ENCODE measurements at regions not wholly inside any gene's neighbourhood (a gene's known extent, or its start where the extent isn't known, plus 50 kb on each side); places are given as distances from the start of the nearest gene placed in this dataset.
A peak's percentile ranks its signal among the peaks of the same experiment; 100 is the strongest.
"Not testable (repeated sequence)": the region's sequence is repeated elsewhere in the genome, so short reads cannot be mapped to it uniquely, and the experiment has no call there.

- H3K27ac ChIP-seq = no peak overlapping the region
- peaks cover 0 to 4% (median 0%) of the 10 kb centered on the region in 7 donors for H3K27me3 ChIP-seq
- intact Hi-C loops (cut with DNase I) = no loop called here
- TF ChIP-seq CTCF (IDR thresholded peaks at IDR 0.05) = no peak
- peaks cover 0 to 77% (median 32%) of the 10 kb centered on the region in 11 donors for H3K9me3 ChIP-seq
- ATAC-seq = no peak
- H3K4me3 ChIP-seq = no peak overlapping the region
- no peaks in the 10 kb centered on the region for H3K36me3 ChIP-seq
- DNase-seq = no peak
- no peaks in the 10 kb centered on the region for H3K4me1 ChIP-seq
These were observed 70.4 kb downstream of the SDR9C7 start for GRCh38 chr12:56863789-56864188.

DNA sequence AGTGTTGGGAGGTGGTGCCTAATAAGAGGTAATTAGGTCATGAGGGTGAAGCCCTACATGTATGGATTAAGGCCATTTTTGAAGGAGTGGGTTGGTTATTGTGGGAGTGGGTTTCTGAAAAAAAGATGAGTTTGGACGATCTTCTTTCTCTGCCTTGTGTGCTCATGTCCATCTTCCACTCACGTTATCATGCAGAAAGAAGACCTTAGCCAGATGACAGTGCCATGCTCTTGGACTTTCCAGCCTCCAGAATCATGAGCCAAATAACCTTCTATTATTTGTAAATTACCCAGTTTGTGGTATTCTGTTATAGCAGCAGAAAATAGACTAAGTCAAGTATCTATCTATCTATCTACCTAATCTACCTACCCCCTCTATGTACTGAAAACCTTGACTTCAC lies 71.9 kb downstream of the SDR9C7 start:
- no peaks in the 10 kb centered on the region for H3K4me1 ChIP-seq
- no peak for TF ChIP-seq CTCF (IDR thresholded peaks at IDR 0.05)

GRCh38 chr12:56853392-56853978 lies 80.7 kb downstream of the SDR9C7 start:
- H3K27ac ChIP-seq; H3K4me3 ChIP-seq; H3K27me3 ChIP-seq; ATAC-seq; H3K36me3 ChIP-seq; intact Hi-C loops (cut with DNase I); H3K4me1 ChIP-seq; DNase-seq: not testable (repeated sequence)
- 73 to 79% methylated on average over 8 of the region's 8 CpGs for WGBS, 2 donors
- H3K9me3 ChIP-seq = peaks cover 0 to 39% (median 6%) of the 10 kb centered on the region in 11 donors

More for the DNA sequence above, 71.9 kb downstream of the SDR9C7 start:
- 71% methylated on average over 2 of the region's 2 CpGs for WGBS, 2 donors
- DNase-seq (no peak), ATAC-seq (no peak)
- Histone ChIP-seq H3K9me3 (peaks cover 0 to 68% (median 29%) of the 10 kb centered on the region in 11 donors), H3K27me3 (no peaks in the 10 kb centered on the region), H3K4me3 (no peak overlapping the region), H3K36me3 (no peaks in the 10 kb centered on the region), H3K27ac (no peak overlapping the region)
- intact Hi-C loops (cut with DNase I) = no loop called here

DNA sequence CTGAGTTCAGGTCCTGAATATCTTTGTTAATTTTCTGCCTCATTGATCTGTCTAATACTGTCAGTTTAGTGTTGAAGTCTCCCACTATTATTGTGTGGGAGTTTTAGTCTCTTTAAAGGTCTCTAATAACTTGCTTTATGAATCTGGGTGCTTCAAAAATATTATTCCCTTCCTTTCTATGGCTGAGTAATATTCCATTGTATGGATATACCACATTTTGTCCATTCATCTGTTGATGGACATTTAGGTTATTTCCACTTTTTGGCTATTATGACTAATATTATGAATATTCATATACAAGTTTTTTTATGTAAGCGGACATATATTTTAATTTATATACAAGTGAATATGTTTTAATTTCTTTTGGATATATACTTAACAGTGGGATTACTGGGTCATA lies 82.7 kb downstream of the SDR9C7 start:
- Histone ChIP-seq H3K9me3 (peaks cover 0 to 41% (median 6%) of the 10 kb centered on the region in 11 donors), H3K27me3 (peaks cover 0 to 5% (median 0%) of the 10 kb centered on the region in 7 donors), H3K36me3 (no peaks in the 10 kb centered on the region), H3K27ac (no peak overlapping the region), H3K4me1 (no peaks in the 10 kb centered on the region), H3K4me3 (no peak overlapping the region)
- TF ChIP-seq CTCF (IDR thresholded peaks at IDR 0.05) = no peak
- intact Hi-C loops (cut with DNase I) = no loop called here
- no peak for DNase-seq
- no peak for ATAC-seq
- WGBS, 2 donors = 95 to 98% methylated on average over 1 of the region's 1 CpG

GRCh38 chr12:56840922-56841321 lies 77.8 kb downstream of the HSD17B6 start:
- H3K9me3 ChIP-seq = no peaks in the 10 kb centered on the region
- intact Hi-C loops (cut with DNase I) = loop anchor here in 3 of 10 donors (5.0 kb wide), 2 partner anchors 146 to 161 kb away; no protein-coding TSS in a partner anchor
- H3K27ac ChIP-seq = no peak overlapping the region
- TF ChIP-seq CTCF (IDR thresholded peaks at IDR 0.05) = no peak
- DNase-seq (no peak), ATAC-seq (peak in 1 of 8 donors; percentile 18)
- no peaks in the 10 kb centered on the region for H3K36me3 ChIP-seq
- H3K27me3 ChIP-seq = no peaks in the 10 kb centered on the region
- H3K4me1 ChIP-seq = peaks cover 0 to 34% (median 17%) of the 10 kb centered on the region in 9 donors
- 70 to 73% methylated on average over 8 of the region's 8 CpGs for WGBS, 2 donors
- no peak overlapping the region for H3K4me3 ChIP-seq
